ENCODE measurements at regions not wholly inside any gene's neighbourhood (a gene's known extent, or its start where the extent isn't known, plus 50 kb on each side); places are given as distances from the start of the nearest gene placed in this dataset.

- Mint-ChIP-seq H3K9me3 (peaks cover 3% of the 10 kb centered on the region; the same call in 1 of the 3 replicates), H3K27me3 (ENCODE audit: insufficient read depth, low read depth, poor library complexity) (no peaks in the 10 kb centered on the region), H3K4me1 (no peaks in the 10 kb centered on the region), H3K36me3 (ENCODE audit: low read depth) (no peaks in the 10 kb centered on the region), H3K4me3 (no peak overlapping the region), H3K27ac (no peak overlapping the region)
- no peak overlapping the region for H3K27ac ChIP-seq (ENCODE audit: low read depth)
- no peak overlapping the region for H3K4me3 ChIP-seq
- H3K9me2 ChIP-seq (ENCODE audit: insufficient read depth) = no peaks in the 10 kb centered on the region; the same call in none of the 2 replicates
- no peak overlapping the region for H2AFZ ChIP-seq
- DNase-seq (ENCODE audit: low spot score) (no peak), ATAC-seq (no peak)
- H3K27me3 ChIP-seq (ENCODE audit: insufficient read depth) = no peaks in the 10 kb centered on the region
- H3K4me1 ChIP-seq (ENCODE audit: insufficient read depth) = no peaks in the 10 kb centered on the region
- no peaks in the 10 kb centered on the region for H3F3A ChIP-seq (replicated peaks; ENCODE audit: low read depth)
- no peak for TF ChIP-seq EZH2 (IDR thresholded peaks at IDR 0.05; ENCODE audit: low read depth, unreplicated experiment)
- TF ChIP-seq JUNB (IDR thresholded peaks at IDR 0.05; ENCODE audit: unreplicated experiment) = no peak
- TF ChIP-seq ZNF331 (CRISPR knock-in tag; IDR thresholded peaks at IDR 0.05; ENCODE audit: low read depth) = no peak
- no peak for TF ChIP-seq CREB1 (CRISPR knock-in tag; IDR thresholded peaks at IDR 0.05; ENCODE audit: low read depth)
- TF ChIP-seq, protein P1, sequence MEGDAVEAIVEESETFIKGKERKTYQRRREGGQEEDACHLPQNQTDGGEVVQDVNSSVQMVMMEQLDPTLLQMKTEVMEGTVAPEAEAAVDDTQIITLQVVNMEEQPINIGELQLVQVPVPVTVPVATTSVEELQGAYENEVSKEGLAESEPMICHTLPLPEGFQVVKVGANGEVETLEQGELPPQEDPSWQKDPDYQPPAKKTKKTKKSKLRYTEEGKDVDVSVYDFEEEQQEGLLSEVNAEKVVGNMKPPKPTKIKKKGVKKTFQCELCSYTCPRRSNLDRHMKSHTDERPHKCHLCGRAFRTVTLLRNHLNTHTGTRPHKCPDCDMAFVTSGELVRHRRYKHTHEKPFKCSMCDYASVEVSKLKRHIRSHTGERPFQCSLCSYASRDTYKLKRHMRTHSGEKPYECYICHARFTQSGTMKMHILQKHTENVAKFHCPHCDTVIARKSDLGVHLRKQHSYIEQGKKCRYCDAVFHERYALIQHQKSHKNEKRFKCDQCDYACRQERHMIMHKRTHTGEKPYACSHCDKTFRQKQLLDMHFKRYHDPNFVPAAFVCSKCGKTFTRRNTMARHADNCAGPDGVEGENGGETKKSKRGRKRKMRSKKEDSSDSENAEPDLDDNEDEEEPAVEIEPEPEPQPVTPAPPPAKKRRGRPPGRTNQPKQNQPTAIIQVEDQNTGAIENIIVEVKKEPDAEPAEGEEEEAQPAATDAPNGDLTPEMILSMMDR (conservative IDR thresholded peaks at IDR 0.05; ENCODE audit: low read depth in 2 of 2) = no peak
- no peak for TF ChIP-seq ZNF462 (CRISPR knock-in tag; IDR thresholded peaks at IDR 0.05)
- TF ChIP-seq ZNF114 (CRISPR knock-in tag; IDR thresholded peaks at IDR 0.05) = no peak
- no peak for TF ChIP-seq REST (IDR thresholded peaks at IDR 0.05; ENCODE audit: unreplicated experiment)
- no peak for TF ChIP-seq POLR2AphosphoS5 (IDR thresholded peaks at IDR 0.05; ENCODE audit: low read depth)
- TF ChIP-seq NANOG (IDR thresholded peaks at IDR 0.05; ENCODE audit: borderline replicate concordance) = no peak
- TF ChIP-seq, protein P2, sequence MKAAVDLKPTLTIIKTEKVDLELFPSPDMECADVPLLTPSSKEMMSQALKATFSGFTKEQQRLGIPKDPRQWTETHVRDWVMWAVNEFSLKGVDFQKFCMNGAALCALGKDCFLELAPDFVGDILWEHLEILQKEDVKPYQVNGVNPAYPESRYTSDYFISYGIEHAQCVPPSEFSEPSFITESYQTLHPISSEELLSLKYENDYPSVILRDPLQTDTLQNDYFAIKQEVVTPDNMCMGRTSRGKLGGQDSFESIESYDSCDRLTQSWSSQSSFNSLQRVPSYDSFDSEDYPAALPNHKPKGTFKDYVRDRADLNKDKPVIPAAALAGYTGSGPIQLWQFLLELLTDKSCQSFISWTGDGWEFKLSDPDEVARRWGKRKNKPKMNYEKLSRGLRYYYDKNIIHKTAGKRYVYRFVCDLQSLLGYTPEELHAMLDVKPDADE (IDR thresholded peaks at IDR 0.05) = no peak
- no peak for TF ChIP-seq EZH2phosphoT487 (IDR thresholded peaks at IDR 0.05; ENCODE audit: unreplicated experiment)
- TF ChIP-seq STAT1 (IDR thresholded peaks at IDR 0.05; ENCODE audit: unreplicated experiment) = no peak
- no peaks in the 10 kb centered on the region for H3K79me2 ChIP-seq (replicated peaks; ENCODE audit: insufficient read depth)
- no peak overlapping the region for H3K4me2 ChIP-seq
- no peaks in the 10 kb centered on the region for H3K36me3 ChIP-seq (ENCODE audit: insufficient read depth)
- no peaks in the 10 kb centered on the region for H4K20me1 ChIP-seq (replicated peaks; ENCODE audit: insufficient read depth)
Measured at GRCh38 chr18:55141318-55141717, 182.1 kb upstream of the CCDC68 start.
